IMR-90 (cell line): ENCODE measurements at regions not wholly inside any gene's neighbourhood (a gene's known extent, or its start where the extent isn't known, plus 50 kb on each side); places are given as distances from the start of the nearest gene placed in this dataset.

ENCODE experiments used
- ATAC-seq: fragments of 200-7000 bp; cut with Tn5 transposase; 2 replicates; pipeline ENCODE4 v1.9.1; 2020; ENCODE audit warnings: low read depth, mild to moderate bottlenecking, moderate library complexity
- BruUV-seq: library from RNA; stranded (reverse); fragments of 400-500 nt; replicated peaks from 2 replicates; lab custom pipeline; 2021; lab: Mats Ljungman, UMichigan
- CTCF ChIA-PET: fragments of 300-600 bp; formaldehyde crosslinking; extraction: SDS; loops from one replicate; lab custom pipeline; 2021; ENCODE audit warnings: antibody characterized with exemption; lab: Yijun Ruan, JAX
- POLR2A ChIA-PET: fragments of 300-600 bp; sonication (Branson Sonifier 250); formaldehyde crosslinking; loops from one replicate; lab custom pipeline; 2022; ENCODE audit warnings: antibody characterized with exemption; ENCODE audit not compliant: unreplicated experiment; lab: Charles Lee
- DNase-seq: peaks from one replicate; pipeline ENCODE4 v3.0.0; 2013
- H2AFZ ChIP-seq: replicated peaks from 2 replicates; pipeline ENCODE3; 2013; ENCODE audit warnings: low read length, mild to moderate bottlenecking; ENCODE audit not compliant: poor library complexity
- H2AK5ac ChIP-seq: 2 replicates; pipeline ENCODE4 v1.6.1; 2013; ENCODE audit warnings: low read depth, low read length, inconsistent platforms
- H2AK9ac ChIP-seq: replicated peaks from 2 replicates; pipeline ENCODE3; 2013; ENCODE audit warnings: mild to moderate bottlenecking, low read depth, low read length, moderate library complexity; ENCODE audit not compliant: poor library complexity
- H2BK120ac ChIP-seq: 2 replicates; pipeline ENCODE4 v1.6.1; 2013; ENCODE audit warnings: low read depth, low read length, inconsistent platforms
- H2BK15ac ChIP-seq: 3 replicates; pipeline ENCODE4 v1.6.1; 2013; ENCODE audit warnings: low read depth, low read length, inconsistent platforms
- H2BK20ac ChIP-seq: 2 replicates; pipeline ENCODE4 v1.6.1; 2013; ENCODE audit warnings: low read depth, mild to moderate bottlenecking, inconsistent platforms, low read length, moderate library complexity
- H2BK5ac ChIP-seq: 2 replicates; pipeline ENCODE4 v1.6.1; 2013; ENCODE audit warnings: mild to moderate bottlenecking, low read depth, low read length, inconsistent platforms; ENCODE audit not compliant: poor library complexity, severe bottlenecking
- H3K14ac ChIP-seq: replicated peaks from 2 replicates; pipeline ENCODE4 v1.6.1; 2013; ENCODE audit warnings: low read depth, low read length, inconsistent platforms
- H3K18ac ChIP-seq: 2 replicates; pipeline ENCODE4 v1.6.1; 2013; ENCODE audit warnings: low read depth, low read length, control low read depth
- H3K23ac ChIP-seq: 2 replicates; pipeline ENCODE4 v1.6.1; 2013; ENCODE audit warnings: low read depth, low read length, inconsistent platforms
- H3K27ac ChIP-seq: 2 replicates; pipeline ENCODE4 v1.5.1; 2013; ENCODE audit warnings: mild to moderate bottlenecking, control low read depth, low read length; ENCODE audit not compliant: insufficient read depth
- H3K27me3 ChIP-seq: 2 replicates; pipeline ENCODE4 v1.6.1; 2013; ENCODE audit warnings: low read length; ENCODE audit not compliant: control insufficient read depth, insufficient read depth
- H3K36me3 ChIP-seq: 2 replicates; pipeline ENCODE4 v1.6.1; 2013; ENCODE audit warnings: low read length, mixed read lengths; ENCODE audit not compliant: control insufficient read depth, insufficient read depth
- H3K4ac ChIP-seq: 2 replicates; pipeline ENCODE4 v1.6.1; 2013; ENCODE audit warnings: low read depth, low read length, inconsistent platforms
- H3K4me1 ChIP-seq: 2 replicates; pipeline ENCODE4 v1.6.1; 2013; ENCODE audit warnings: low read length, mixed read lengths; ENCODE audit not compliant: control insufficient read depth, insufficient read depth
- H3K4me2 ChIP-seq: 2 replicates; pipeline ENCODE4 v1.6.1; 2013; ENCODE audit warnings: low read depth, mild to moderate bottlenecking, control low read depth, low read length, moderate library complexity
- H3K4me3 ChIP-seq: 2 replicates; pipeline ENCODE4 v1.5.1; 2013; ENCODE audit warnings: low read depth, mild to moderate bottlenecking, control low read depth, low read length, moderate library complexity; ENCODE audit not compliant: insufficient read depth
- H3K56ac ChIP-seq: 2 replicates; pipeline ENCODE4 v1.6.1; 2013; ENCODE audit warnings: low read length, inconsistent platforms; ENCODE audit not compliant: insufficient read depth; ENCODE audit errors: extremely low read depth
- H3K79me1 ChIP-seq, 2 experiments: 2 replicates each; pipeline ENCODE4 v1.6.1; 2013; ENCODE audit warnings: low read length in 2 of 2, inconsistent platforms in 1 of 2, low read depth in 1 of 2
- H3K9ac ChIP-seq: 2 replicates; pipeline ENCODE4 v1.6.1; 2013; ENCODE audit warnings: low read depth, low read length, control low read depth
- H3K9me1 ChIP-seq: 2 replicates; pipeline ENCODE4 v1.6.1; 2013; ENCODE audit warnings: low read length, inconsistent platforms; ENCODE audit not compliant: insufficient read depth
- H3K9me3 ChIP-seq: 2 replicates; pipeline ENCODE4 v1.6.1; 2013; ENCODE audit warnings: low read length; ENCODE audit not compliant: control insufficient read depth, insufficient read depth
- H4K20me1 ChIP-seq: 2 replicates; pipeline ENCODE4 v1.6.1; 2013; ENCODE audit warnings: low read length, inconsistent platforms; ENCODE audit not compliant: insufficient read depth
- H4K5ac ChIP-seq: 2 replicates; pipeline ENCODE4 v1.6.1; 2013; ENCODE audit warnings: mild to moderate bottlenecking, low read depth, low read length, control low read depth
- H4K8ac ChIP-seq, 2 experiments: 2 replicates each; pipeline ENCODE4 v1.6.1; 2013; ENCODE audit warnings: low read depth in 2 of 2, low read length in 2 of 2, control low read depth in 1 of 2, inconsistent platforms in 1 of 2
- H4K91ac ChIP-seq: 2 replicates; pipeline ENCODE4 v1.6.1; 2013; ENCODE audit warnings: low read depth, low read length, inconsistent platforms; ENCODE audit not compliant: insufficient read depth
- CEBPB ChIP-seq: IDR thresholded peaks from 2 replicates; pipeline ENCODE4 v1.6.1; 2012; ENCODE audit warnings: low read depth, low read length, improper control_type of control experiment
- CHD1 ChIP-seq: IDR thresholded peaks from 2 replicates; pipeline ENCODE4 v1.6.1; 2012; ENCODE audit warnings: low read depth, low read length, improper control_type of control experiment
- WGBS, 2 experiments: methylation state at CpG; one replicate each; pipeline versions ENCODE4 v1.1.5 to v1.1.7; 2013; ENCODE audit warnings: missing lambda C conversion rate in 2 of 2; ENCODE audit not compliant: insufficient read length in 1 of 2; ENCODE audit errors: extremely low coverage in 2 of 2; 5-methylcytosine and 5-hydroxymethylcytosine counted together
- dilution Hi-C: fragments of 300-500 bp; cut with HindIII; formaldehyde crosslinking; loops from one replicate; pipeline ENCODE4 v1.14.3; 2018; ENCODE audit warnings: low sequenced_read_pairs; ENCODE audit not compliant: unreplicated experiment
- in situ Hi-C: fragments of 300-500 bp; cut with MboI; formaldehyde crosslinking; loops from 3 replicates; pipeline ENCODE4 v1.14.3; 2019; ENCODE audit warnings: low sequenced_read_pairs, inconsistent platforms, mixed read lengths
- intact Hi-C: fragments of 100-400 bp; cut with micrococcal nuclease; formaldehyde crosslinking; loops from 2 replicates; pipeline ENCODE4 v1.10.0; 2022

GRCh38 chr2:120401275-120402066, 55.5 kb downstream of the INHBB start:
- Histone ChIP-seq H3K4ac (no peak overlapping the region), H2BK5ac (no peak overlapping the region), H4K20me1 (0 out of 2 replicates have a peak, but pooled peaks cover 3% of the 10 kb centered on the region), H3K14ac (no peak overlapping the region), H2BK120ac (no peak overlapping the region), H3K23ac (no peak overlapping the region), H4K5ac (no peak overlapping the region), H2BK20ac (no peak overlapping the region), H3K27ac (no peak overlapping the region), H3K9ac (no peak overlapping the region), H3K79me1 (no peaks in the 10 kb centered on the region), H3K36me3 (no peaks in the 10 kb centered on the region), H3K4me3 (no peak overlapping the region), H3K4me2 (no peak overlapping the region), H3K4me1 (peaks cover 7% of the 10 kb centered on the region; the same call in 1 of the 2 replicates), H3K9me1 (peaks cover 4% of the 10 kb centered on the region; the same call in 1 of the 2 replicates), H3K27me3 (peaks cover 49% of the 10 kb centered on the region), H4K8ac (no peak overlapping the region), H2AK5ac (no peak overlapping the region), H2AK9ac (no peak overlapping the region), H2AFZ (no peak overlapping the region), H3K56ac (no peak overlapping the region), H3K9me3 (no peaks in the 10 kb centered on the region), H2BK15ac (no peak overlapping the region), H3K18ac (no peak overlapping the region), H4K91ac (no peak overlapping the region)
- dilution Hi-C loops (no loop called here), in situ Hi-C loops (no loop called here), intact Hi-C loops (no loop called here)
- WGBS, 2 experiments, result 52% methylated on average over 3 of the region's 8 CpGs; no CpG with 5 or more reads in 1 of the 2 experiments
- ATAC-seq, result no peak
- BruUV-seq, result no TSS peak
- ChIA-PET CTCF (no interaction called here), POLR2A (no interaction called here)
- TF ChIP-seq CEBPB (no peak), CHD1 (no peak)
- no peak for DNase-seq
